WTC11 (cell line): ENCODE measurements at regions not wholly inside any gene's neighbourhood (a gene's known extent, or its start where the extent isn't known, plus 50 kb on each side); places are given as distances from the start of the nearest gene placed in this dataset.

Experiments
- ATAC-seq: fragments of 200-7000 bp; cut with Tn5 transposase; 2 replicates; pipeline ENCODE4 v1.10.0; 2021; ENCODE audit warnings: mild to moderate bottlenecking, moderate library complexity
- CTCF ChIA-PET: fragments of 300-600 bp; sonication (Branson Sonifier 250); formaldehyde crosslinking; loops from one replicate; lab custom pipeline; 2021; ENCODE audit warnings: antibody characterized with exemption; lab: Charles Lee
- POLR2A ChIA-PET: fragments of 350-600 bp; sonication (Branson Sonifier 250); formaldehyde crosslinking; loops from one replicate; lab custom pipeline; 2021; ENCODE audit warnings: antibody characterized with exemption; lab: Charles Lee
- DNase-seq: peaks from one replicate; pipeline ENCODE4 v3.0.0; 2021; ENCODE audit warnings: low spot score
- H3K27ac Mint-ChIP-seq: 2 replicates; pipeline ENCODE4 v1.8.0; 2021; ENCODE audit warnings: mixed read lengths
- H3K27me3 Mint-ChIP-seq: 2 replicates; pipeline ENCODE4 v1.8.0; 2021; ENCODE audit warnings: low read depth, mild to moderate bottlenecking, moderate library complexity, mixed read lengths
- H3K36me3 Mint-ChIP-seq: 2 replicates; pipeline ENCODE4 v1.8.0; 2021; ENCODE audit warnings: mixed read lengths
- H3K4me1 Mint-ChIP-seq: 2 replicates; pipeline ENCODE4 v1.8.0; 2022; ENCODE audit warnings: mixed read lengths
- H3K4me3 Mint-ChIP-seq: 2 replicates; pipeline ENCODE4 v1.8.0; 2021; ENCODE audit warnings: mild to moderate bottlenecking, moderate library complexity, mixed read lengths
- H3K9me3 Mint-ChIP-seq: 2 replicates; pipeline ENCODE4 v1.8.0; 2021; ENCODE audit warnings: mixed read lengths
- ATF2 ChIP-seq: sonication (generic); formaldehyde crosslinking; IDR thresholded peaks from 2 replicates; pipeline ENCODE4 v1.8.1; 2022; ENCODE audit warnings: low read depth, missing genetic modification reagents, borderline replicate concordance
- ATF3 ChIP-seq: sonication (generic); formaldehyde crosslinking; conservative IDR thresholded peaks from 2 replicates; pipeline ENCODE4 v1.8.1; 2022; ENCODE audit warnings: mild to moderate bottlenecking, missing genetic modification reagents
- CREM ChIP-seq: sonication (generic); formaldehyde crosslinking; IDR thresholded peaks from 2 replicates; pipeline ENCODE4 v1.8.1; 2022; ENCODE audit warnings: mild to moderate bottlenecking, missing genetic modification reagents, moderate library complexity
- E2F4 ChIP-seq: sonication (generic); formaldehyde crosslinking; IDR thresholded peaks from 2 replicates; pipeline ENCODE4 v1.8.1; 2022; ENCODE audit warnings: low read depth, mild to moderate bottlenecking, moderate library complexity, missing genetic modification reagents, borderline replicate concordance
- E2F5 ChIP-seq: sonication (generic); formaldehyde crosslinking; IDR thresholded peaks from 2 replicates; pipeline ENCODE4 v1.8.1; 2022; ENCODE audit warnings: mild to moderate bottlenecking, moderate library complexity, missing genetic modification reagents
- ESRRA ChIP-seq: sonication (generic); formaldehyde crosslinking; IDR thresholded peaks from 2 replicates; pipeline ENCODE4 v1.8.1; 2022; ENCODE audit warnings: mild to moderate bottlenecking, missing genetic modification reagents, borderline replicate concordance
- FOXP1 ChIP-seq: sonication (generic); formaldehyde crosslinking; IDR thresholded peaks from 2 replicates; pipeline ENCODE4 v1.8.0; 2022; ENCODE audit warnings: missing genetic modification reagents, mild to moderate bottlenecking, moderate library complexity, borderline replicate concordance
- HMGA2 ChIP-seq: fragments of 250-450 bp; sonication (Bioruptor Pico); IDR thresholded peaks from 2 replicates; pipeline ENCODE4 v1.4.0; 2021; ENCODE audit warnings: mild to moderate bottlenecking, moderate library complexity
- MXD4 ChIP-seq: fragments of 250-450 bp; sonication (Bioruptor Pico); IDR thresholded peaks from 2 replicates; pipeline ENCODE4 v1.8.0; 2021; ENCODE audit warnings: mild to moderate bottlenecking, moderate library complexity, borderline replicate concordance
- NFE2L1 ChIP-seq: sonication (generic); formaldehyde crosslinking; IDR thresholded peaks from 2 replicates; pipeline ENCODE4 v1.8.1; 2023; ENCODE audit warnings: missing genetic modification reagents
- NR2C2 ChIP-seq: sonication (generic); formaldehyde crosslinking; IDR thresholded peaks from 2 replicates; pipeline ENCODE4 v1.8.0; 2022; ENCODE audit warnings: mild to moderate bottlenecking, missing genetic modification reagents
- PRRX2 ChIP-seq: fragments of 250-450 bp; sonication (Bioruptor Pico); IDR thresholded peaks from 2 replicates; pipeline ENCODE4 v1.8.0; 2021; ENCODE audit warnings: mild to moderate bottlenecking
- SMAD3 ChIP-seq: sonication (generic); formaldehyde crosslinking; IDR thresholded peaks from 2 replicates; pipeline ENCODE4 v1.8.0; 2022; ENCODE audit warnings: missing genetic modification reagents, mild to moderate bottlenecking, borderline replicate concordance
- SMAD4 ChIP-seq: sonication (generic); formaldehyde crosslinking; IDR thresholded peaks from 2 replicates; pipeline ENCODE4 v1.8.0; 2022; ENCODE audit warnings: mild to moderate bottlenecking, missing genetic modification reagents
- TEAD1 ChIP-seq: sonication (generic); formaldehyde crosslinking; IDR thresholded peaks from 2 replicates; pipeline ENCODE4 v1.8.0; 2022; ENCODE audit warnings: mild to moderate bottlenecking, missing genetic modification reagents
- USF1 ChIP-seq: sonication (generic); formaldehyde crosslinking; IDR thresholded peaks from 2 replicates; pipeline ENCODE4 v1.8.0; 2022; ENCODE audit warnings: mild to moderate bottlenecking, missing genetic modification reagents
- ZBTB21 ChIP-seq: sonication (generic); formaldehyde crosslinking; IDR thresholded peaks from 2 replicates; pipeline ENCODE4 v1.8.1; 2023; ENCODE audit warnings: mild to moderate bottlenecking, missing genetic modification reagents, borderline replicate concordance
- ZMAT4 ChIP-seq: fragments of 250-450 bp; sonication (Bioruptor Pico); IDR thresholded peaks from 2 replicates; pipeline ENCODE4 v1.9.0; 2021; ENCODE audit warnings: mild to moderate bottlenecking
- ZNF232 ChIP-seq: sonication (generic); formaldehyde crosslinking; IDR thresholded peaks from 2 replicates; pipeline ENCODE4 v1.8.0; 2022; ENCODE audit warnings: mild to moderate bottlenecking, missing genetic modification reagents
- ZNF263 ChIP-seq: sonication (generic); formaldehyde crosslinking; IDR thresholded peaks from 2 replicates; pipeline ENCODE4 v1.8.1; 2022; ENCODE audit warnings: low read depth, mild to moderate bottlenecking, moderate library complexity, missing genetic modification reagents
- TF ChIP-seq, protein P1 (sequence below): sonication (generic); formaldehyde crosslinking; IDR thresholded peaks from 2 replicates; pipeline ENCODE4 v1.8.1; 2023; ENCODE audit warnings: mild to moderate bottlenecking, missing genetic modification reagents, moderate library complexity
- TF ChIP-seq, protein P2 (sequence below): sonication (generic); formaldehyde crosslinking; IDR thresholded peaks from 2 replicates; pipeline ENCODE4 v1.8.1; 2022; ENCODE audit warnings: missing genetic modification reagents, borderline replicate concordance

- TF ChIP-seq, protein P1, sequence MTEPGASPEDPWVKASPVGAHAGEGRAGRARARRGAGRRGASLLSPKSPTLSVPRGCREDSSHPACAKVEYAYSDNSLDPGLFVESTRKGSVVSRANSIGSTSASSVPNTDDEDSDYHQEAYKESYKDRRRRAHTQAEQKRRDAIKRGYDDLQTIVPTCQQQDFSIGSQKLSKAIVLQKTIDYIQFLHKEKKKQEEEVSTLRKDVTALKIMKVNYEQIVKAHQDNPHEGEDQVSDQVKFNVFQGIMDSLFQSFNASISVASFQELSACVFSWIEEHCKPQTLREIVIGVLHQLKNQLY (CRISPR knock-in tag), result no peak
- TF ChIP-seq, all 79 proteins: peak for 0
Measured at GRCh38 chr14:65203574-65203973, 101.3 kb upstream of the MAX start (continued).

GRCh38 chr14:65204056-65204455 is 101.7 kb upstream of the MAX start:
- peaks cover 6% of the 10 kb centered on the region for H3K36me3 Mint-ChIP-seq
- TF ChIP-seq TEAD1 (no peak), ZNF232 (CRISPR knock-in tag) (no peak), ZMAT4 (CRISPR knock-in tag) (no peak), NR2C2 (CRISPR knock-in tag) (no peak), SMAD3 (CRISPR knock-in tag) (no peak), ATF3 (CRISPR knock-in tag) (no peak), PRRX2 (CRISPR knock-in tag) (no peak), ZNF263 (CRISPR knock-in tag) (no peak), FOXP1 (CRISPR knock-in tag) (no peak), ATF2 (CRISPR knock-in tag) (no peak), NFE2L1 (no peak), ESRRA (no peak)
- no peaks in the 10 kb centered on the region for H3K27me3 Mint-ChIP-seq
- ATAC-seq (no peak), DNase-seq (no peak)
- H3K27ac Mint-ChIP-seq, result no peak overlapping the region
- no peaks in the 10 kb centered on the region for H3K4me1 Mint-ChIP-seq
- no peak overlapping the region for H3K4me3 Mint-ChIP-seq
- POLR2A ChIA-PET, result no interaction called here
- peaks cover 14% of the 10 kb centered on the region for H3K9me3 Mint-ChIP-seq
- CTCF ChIA-PET, result no interaction called here

GRCh38 chr14:65206078-65206447 is 103.7 kb upstream of the MAX start:
- peaks cover 6% of the 10 kb centered on the region for H3K36me3 Mint-ChIP-seq
- H3K27me3 Mint-ChIP-seq, result no peaks in the 10 kb centered on the region; the same call in 1 of the 2 replicates
- H3K9me3 Mint-ChIP-seq, result peaks cover 14% of the 10 kb centered on the region
- H3K27ac Mint-ChIP-seq, result no peak overlapping the region
- H3K4me3 Mint-ChIP-seq, result no peak overlapping the region
- ChIA-PET POLR2A (no interaction called here), CTCF (no interaction called here)
- DNase-seq, result no peak
- no peak for ATAC-seq
- H3K4me1 Mint-ChIP-seq, result no peaks in the 10 kb centered on the region; the same call in 1 of the 2 replicates
- TF ChIP-seq E2F4 (CRISPR knock-in tag), result no peak
- no peak for TF ChIP-seq MXD4
- no peak for TF ChIP-seq CREM
- TF ChIP-seq HMGA2 (CRISPR knock-in tag), result no peak
- TF ChIP-seq USF1 (CRISPR knock-in tag), result no peak
- TF ChIP-seq, protein P2, sequence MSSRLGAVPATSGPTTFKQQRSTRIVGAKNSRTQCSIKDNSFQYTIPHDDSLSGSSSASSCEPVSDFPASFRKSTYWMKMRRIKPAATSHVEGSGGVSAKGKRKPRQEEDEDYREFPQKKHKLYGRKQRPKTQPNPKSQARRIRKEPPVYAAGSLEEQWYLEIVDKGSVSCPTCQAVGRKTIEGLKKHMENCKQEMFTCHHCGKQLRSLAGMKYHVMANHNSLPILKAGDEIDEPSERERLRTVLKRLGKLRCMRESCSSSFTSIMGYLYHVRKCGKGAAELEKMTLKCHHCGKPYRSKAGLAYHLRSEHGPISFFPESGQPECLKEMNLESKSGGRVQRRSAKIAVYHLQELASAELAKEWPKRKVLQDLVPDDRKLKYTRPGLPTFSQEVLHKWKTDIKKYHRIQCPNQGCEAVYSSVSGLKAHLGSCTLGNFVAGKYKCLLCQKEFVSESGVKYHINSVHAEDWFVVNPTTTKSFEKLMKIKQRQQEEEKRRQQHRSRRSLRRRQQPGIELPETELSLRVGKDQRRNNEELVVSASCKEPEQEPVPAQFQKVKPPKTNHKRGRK, result no peak
- no peak for TF ChIP-seq SMAD4 (CRISPR knock-in tag)
- no peak for TF ChIP-seq ZBTB21 (CRISPR knock-in tag)
- no peak for TF ChIP-seq ATF2 (CRISPR knock-in tag)
- TF ChIP-seq E2F5 (CRISPR knock-in tag), result no peak
